ENCODE measurements at regions not wholly inside any gene's neighbourhood (a gene's known extent, or its start where the extent isn't known, plus 50 kb on each side); places are given as distances from the start of the nearest gene placed in this dataset.
A peak's percentile ranks its signal among the peaks of the same experiment; 100 is the strongest.

GRCh38 chr9:31542384-31543055 lies 841.9 kb upstream of the ACO1 start:
- no peak for TF ChIP-seq EZH2 (IDR thresholded peaks at IDR 0.05; ENCODE audit: low read depth)
- TF ChIP-seq CTCF (conservative IDR thresholded peaks at IDR 0.05), result peak; percentile 46; the same call in 1 of the 2 replicates

Data from PC-9 (cell line).